ENCODE measurements at regions not wholly inside any gene's neighbourhood (a gene's known extent, or its start where the extent isn't known, plus 50 kb on each side); places are given as distances from the start of the nearest gene placed in this dataset.

DNA sequence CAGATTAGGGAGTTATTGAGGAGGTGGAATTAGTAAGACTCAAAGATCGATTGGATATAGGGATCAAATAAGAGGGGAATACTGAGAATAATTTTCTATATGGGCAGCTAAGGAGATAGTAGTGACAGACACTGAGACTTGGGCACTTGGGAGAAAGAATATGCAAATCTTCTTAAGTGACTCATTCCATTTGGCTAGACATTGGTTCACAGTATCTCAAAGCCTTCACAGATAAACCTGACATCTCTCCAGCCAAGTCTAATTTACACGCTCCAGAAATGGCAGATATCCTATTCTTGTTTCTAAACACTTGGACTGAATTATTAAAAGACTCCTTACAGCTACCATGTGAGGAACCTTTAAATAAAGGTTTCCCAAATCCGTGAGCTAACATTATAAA, 104.6 kb upstream of the ADAMTS9 start (continued):
- TF ChIP-seq, protein P1, sequence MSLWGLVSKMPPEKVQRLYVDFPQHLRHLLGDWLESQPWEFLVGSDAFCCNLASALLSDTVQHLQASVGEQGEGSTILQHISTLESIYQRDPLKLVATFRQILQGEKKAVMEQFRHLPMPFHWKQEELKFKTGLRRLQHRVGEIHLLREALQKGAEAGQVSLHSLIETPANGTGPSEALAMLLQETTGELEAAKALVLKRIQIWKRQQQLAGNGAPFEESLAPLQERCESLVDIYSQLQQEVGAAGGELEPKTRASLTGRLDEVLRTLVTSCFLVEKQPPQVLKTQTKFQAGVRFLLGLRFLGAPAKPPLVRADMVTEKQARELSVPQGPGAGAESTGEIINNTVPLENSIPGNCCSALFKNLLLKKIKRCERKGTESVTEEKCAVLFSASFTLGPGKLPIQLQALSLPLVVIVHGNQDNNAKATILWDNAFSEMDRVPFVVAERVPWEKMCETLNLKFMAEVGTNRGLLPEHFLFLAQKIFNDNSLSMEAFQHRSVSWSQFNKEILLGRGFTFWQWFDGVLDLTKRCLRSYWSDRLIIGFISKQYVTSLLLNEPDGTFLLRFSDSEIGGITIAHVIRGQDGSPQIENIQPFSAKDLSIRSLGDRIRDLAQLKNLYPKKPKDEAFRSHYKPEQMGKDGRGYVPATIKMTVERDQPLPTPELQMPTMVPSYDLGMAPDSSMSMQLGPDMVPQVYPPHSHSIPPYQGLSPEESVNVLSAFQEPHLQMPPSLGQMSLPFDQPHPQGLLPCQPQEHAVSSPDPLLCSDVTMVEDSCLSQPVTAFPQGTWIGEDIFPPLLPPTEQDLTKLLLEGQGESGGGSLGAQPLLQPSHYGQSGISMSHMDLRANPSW (CRISPR knock-in tag; conservative IDR thresholded peaks at IDR 0.05; ENCODE audit: low read depth): no peak
- no peak for TF ChIP-seq OVOL2 (CRISPR knock-in tag; IDR thresholded peaks at IDR 0.05; ENCODE audit: borderline replicate concordance)
- TF ChIP-seq, protein P2, sequence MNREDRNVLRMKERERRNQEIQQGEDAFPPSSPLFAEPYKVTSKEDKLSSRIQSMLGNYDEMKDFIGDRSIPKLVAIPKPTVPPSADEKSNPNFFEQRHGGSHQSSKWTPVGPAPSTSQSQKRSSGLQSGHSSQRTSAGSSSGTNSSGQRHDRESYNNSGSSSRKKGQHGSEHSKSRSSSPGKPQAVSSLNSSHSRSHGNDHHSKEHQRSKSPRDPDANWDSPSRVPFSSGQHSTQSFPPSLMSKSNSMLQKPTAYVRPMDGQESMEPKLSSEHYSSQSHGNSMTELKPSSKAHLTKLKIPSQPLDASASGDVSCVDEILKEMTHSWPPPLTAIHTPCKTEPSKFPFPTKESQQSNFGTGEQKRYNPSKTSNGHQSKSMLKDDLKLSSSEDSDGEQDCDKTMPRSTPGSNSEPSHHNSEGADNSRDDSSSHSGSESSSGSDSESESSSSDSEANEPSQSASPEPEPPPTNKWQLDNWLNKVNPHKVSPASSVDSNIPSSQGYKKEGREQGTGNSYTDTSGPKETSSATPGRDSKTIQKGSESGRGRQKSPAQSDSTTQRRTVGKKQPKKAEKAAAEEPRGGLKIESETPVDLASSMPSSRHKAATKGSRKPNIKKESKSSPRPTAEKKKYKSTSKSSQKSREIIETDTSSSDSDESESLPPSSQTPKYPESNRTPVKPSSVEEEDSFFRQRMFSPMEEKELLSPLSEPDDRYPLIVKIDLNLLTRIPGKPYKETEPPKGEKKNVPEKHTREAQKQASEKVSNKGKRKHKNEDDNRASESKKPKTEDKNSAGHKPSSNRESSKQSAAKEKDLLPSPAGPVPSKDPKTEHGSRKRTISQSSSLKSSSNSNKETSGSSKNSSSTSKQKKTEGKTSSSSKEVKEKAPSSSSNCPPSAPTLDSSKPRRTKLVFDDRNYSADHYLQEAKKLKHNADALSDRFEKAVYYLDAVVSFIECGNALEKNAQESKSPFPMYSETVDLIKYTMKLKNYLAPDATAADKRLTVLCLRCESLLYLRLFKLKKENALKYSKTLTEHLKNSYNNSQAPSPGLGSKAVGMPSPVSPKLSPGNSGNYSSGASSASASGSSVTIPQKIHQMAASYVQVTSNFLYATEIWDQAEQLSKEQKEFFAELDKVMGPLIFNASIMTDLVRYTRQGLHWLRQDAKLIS (CRISPR knock-in tag; IDR thresholded peaks at IDR 0.05; ENCODE audit: borderline replicate concordance): no peak
- TF ChIP-seq, protein P3, sequence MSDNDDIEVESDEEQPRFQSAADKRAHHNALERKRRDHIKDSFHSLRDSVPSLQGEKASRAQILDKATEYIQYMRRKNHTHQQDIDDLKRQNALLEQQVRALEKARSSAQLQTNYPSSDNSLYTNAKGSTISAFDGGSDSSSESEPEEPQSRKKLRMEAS (CRISPR knock-in tag; IDR thresholded peaks at IDR 0.05): no peak
- no peak for TF ChIP-seq MYBL2 (CRISPR knock-in tag; IDR thresholded peaks at IDR 0.05)
- TF ChIP-seq, protein P4, sequence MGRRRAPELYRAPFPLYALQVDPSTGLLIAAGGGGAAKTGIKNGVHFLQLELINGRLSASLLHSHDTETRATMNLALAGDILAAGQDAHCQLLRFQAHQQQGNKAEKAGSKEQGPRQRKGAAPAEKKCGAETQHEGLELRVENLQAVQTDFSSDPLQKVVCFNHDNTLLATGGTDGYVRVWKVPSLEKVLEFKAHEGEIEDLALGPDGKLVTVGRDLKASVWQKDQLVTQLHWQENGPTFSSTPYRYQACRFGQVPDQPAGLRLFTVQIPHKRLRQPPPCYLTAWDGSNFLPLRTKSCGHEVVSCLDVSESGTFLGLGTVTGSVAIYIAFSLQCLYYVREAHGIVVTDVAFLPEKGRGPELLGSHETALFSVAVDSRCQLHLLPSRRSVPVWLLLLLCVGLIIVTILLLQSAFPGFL (CRISPR knock-in tag; IDR thresholded peaks at IDR 0.05; ENCODE audit: borderline replicate concordance): no peak
- TF ChIP-seq TCF7 (CRISPR knock-in tag; IDR thresholded peaks at IDR 0.05; ENCODE audit: low read depth): no peak
- TF ChIP-seq, protein P5, sequence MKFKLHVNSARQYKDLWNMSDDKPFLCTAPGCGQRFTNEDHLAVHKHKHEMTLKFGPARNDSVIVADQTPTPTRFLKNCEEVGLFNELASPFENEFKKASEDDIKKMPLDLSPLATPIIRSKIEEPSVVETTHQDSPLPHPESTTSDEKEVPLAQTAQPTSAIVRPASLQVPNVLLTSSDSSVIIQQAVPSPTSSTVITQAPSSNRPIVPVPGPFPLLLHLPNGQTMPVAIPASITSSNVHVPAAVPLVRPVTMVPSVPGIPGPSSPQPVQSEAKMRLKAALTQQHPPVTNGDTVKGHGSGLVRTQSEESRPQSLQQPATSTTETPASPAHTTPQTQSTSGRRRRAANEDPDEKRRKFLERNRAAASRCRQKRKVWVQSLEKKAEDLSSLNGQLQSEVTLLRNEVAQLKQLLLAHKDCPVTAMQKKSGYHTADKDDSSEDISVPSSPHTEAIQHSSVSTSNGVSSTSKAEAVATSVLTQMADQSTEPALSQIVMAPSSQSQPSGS (CRISPR knock-in tag; IDR thresholded peaks at IDR 0.05; ENCODE audit: borderline replicate concordance, low read depth): no peak

DNA sequence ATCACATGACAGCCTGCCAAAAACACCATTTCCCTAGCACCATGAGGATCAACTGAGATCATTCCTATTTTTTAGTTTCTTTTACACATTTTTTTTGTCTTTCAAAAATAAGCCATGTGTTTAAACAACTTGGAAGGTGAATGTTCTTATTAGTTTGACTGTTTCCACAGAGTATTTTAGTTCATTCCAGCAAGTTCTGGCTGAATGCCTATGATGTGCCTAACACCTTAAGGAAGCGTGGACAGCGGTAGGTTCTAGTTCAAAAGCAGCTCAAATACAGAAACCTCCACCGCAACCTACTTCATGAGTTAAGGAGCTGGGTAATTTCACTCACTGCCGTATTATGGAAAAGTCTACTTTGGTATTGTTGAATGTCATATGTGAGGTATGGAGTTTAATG, 101.3 kb upstream of the ADAMTS9 start:
- no peaks in the 10 kb centered on the region for H3K27me3 Mint-ChIP-seq (ENCODE audit: low read depth)
- H3K9me3 Mint-ChIP-seq: no peaks in the 10 kb centered on the region
- CTCF ChIA-PET: no interaction called here
- H3K36me3 Mint-ChIP-seq: no peaks in the 10 kb centered on the region
- H3K27ac Mint-ChIP-seq: no peak overlapping the region
- ATAC-seq (no peak), DNase-seq (ENCODE audit: low spot score) (no peak)
- TF ChIP-seq ZNF121 (CRISPR knock-in tag; IDR thresholded peaks at IDR 0.05) (no peak), GABPB1 (CRISPR knock-in tag; IDR thresholded peaks at IDR 0.05) (no peak), GRHL2 (CRISPR knock-in tag; IDR thresholded peaks at IDR 0.05; ENCODE audit: insufficient replicate concordance, severe bottlenecking) (no peak), FOXJ3 (CRISPR knock-in tag; IDR thresholded peaks at IDR 0.05; ENCODE audit: borderline replicate concordance) (no peak), PRRX2 (CRISPR knock-in tag; IDR thresholded peaks at IDR 0.05) (no peak)
- TF ChIP-seq, protein P6, sequence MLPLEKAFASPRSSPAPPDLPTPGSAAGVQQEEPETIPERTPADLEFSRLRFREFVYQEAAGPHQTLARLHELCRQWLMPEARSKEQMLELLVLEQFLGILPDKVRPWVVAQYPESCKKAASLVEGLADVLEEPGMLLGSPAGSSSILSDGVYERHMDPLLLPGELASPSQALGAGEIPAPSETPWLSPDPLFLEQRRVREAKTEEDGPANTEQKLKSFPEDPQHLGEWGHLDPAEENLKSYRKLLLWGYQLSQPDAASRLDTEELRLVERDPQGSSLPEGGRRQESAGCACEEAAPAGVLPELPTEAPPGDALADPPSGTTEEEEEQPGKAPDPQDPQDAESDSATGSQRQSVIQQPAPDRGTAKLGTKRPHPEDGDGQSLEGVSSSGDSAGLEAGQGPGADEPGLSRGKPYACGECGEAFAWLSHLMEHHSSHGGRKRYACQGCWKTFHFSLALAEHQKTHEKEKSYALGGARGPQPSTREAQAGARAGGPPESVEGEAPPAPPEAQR (CRISPR knock-in tag; IDR thresholded peaks at IDR 0.05): no peak
- TF ChIP-seq, protein P7, sequence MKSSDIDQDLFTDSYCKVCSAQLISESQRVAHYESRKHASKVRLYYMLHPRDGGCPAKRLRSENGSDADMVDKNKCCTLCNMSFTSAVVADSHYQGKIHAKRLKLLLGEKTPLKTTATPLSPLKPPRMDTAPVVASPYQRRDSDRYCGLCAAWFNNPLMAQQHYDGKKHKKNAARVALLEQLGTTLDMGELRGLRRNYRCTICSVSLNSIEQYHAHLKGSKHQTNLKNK (CRISPR knock-in tag; IDR thresholded peaks at IDR 0.05): no peak
- TF ChIP-seq, protein P8, sequence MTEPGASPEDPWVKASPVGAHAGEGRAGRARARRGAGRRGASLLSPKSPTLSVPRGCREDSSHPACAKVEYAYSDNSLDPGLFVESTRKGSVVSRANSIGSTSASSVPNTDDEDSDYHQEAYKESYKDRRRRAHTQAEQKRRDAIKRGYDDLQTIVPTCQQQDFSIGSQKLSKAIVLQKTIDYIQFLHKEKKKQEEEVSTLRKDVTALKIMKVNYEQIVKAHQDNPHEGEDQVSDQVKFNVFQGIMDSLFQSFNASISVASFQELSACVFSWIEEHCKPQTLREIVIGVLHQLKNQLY (CRISPR knock-in tag; IDR thresholded peaks at IDR 0.05): no peak
- POLR2A ChIA-PET: no interaction called here
- no peaks in the 10 kb centered on the region for H3K4me1 Mint-ChIP-seq
- no peak overlapping the region for H3K4me3 Mint-ChIP-seq

All from WTC11 (cell line).